Liver (tissue), 8 donors: ENCODE measurements at regions not wholly inside any gene's neighbourhood (a gene's known extent, or its start where the extent isn't known, plus 50 kb on each side); places are given as distances from the start of the nearest gene placed in this dataset.

Experiments
- DNase-seq: peaks from one replicate; pipeline ENCODE4 v3.0.0-alpha.2; 2017; ENCODE audit warnings: low spot score
- H3K27ac ChIP-seq, 2 donors: one replicate each; pipeline ENCODE4 v1.7.0; 2013; ENCODE audit warnings: inconsistent platforms in 2 of 2, low read length in 2 of 2, control low read depth in 1 of 2, low read depth in 1 of 2, mild to moderate bottlenecking in 1 of 2
- H3K27me3 ChIP-seq, 4 donors: one replicate each; pipeline versions ENCODE4 v1.6.1 to v1.7.0; 2013; ENCODE audit warnings: low read length in 3 of 4, inconsistent platforms in 1 of 4, mild to moderate bottlenecking in 1 of 4, moderate library complexity in 1 of 4; ENCODE audit not compliant: control insufficient read depth in 4 of 4, insufficient read depth in 4 of 4
- H3K36me3 ChIP-seq, 4 donors: one replicate each; pipeline versions ENCODE4 v1.6.1 to v1.7.0; 2013; ENCODE audit warnings: low read length in 3 of 4, mild to moderate bottlenecking in 3 of 4, low read depth in 1 of 4, moderate library complexity in 1 of 4; ENCODE audit not compliant: control insufficient read depth in 4 of 4, insufficient read depth in 3 of 4
- H3K4me1 ChIP-seq, 4 donors: one replicate each; pipeline versions ENCODE4 v1.6.1 to v1.7.0; 2013; ENCODE audit warnings: low read length in 3 of 4, mild to moderate bottlenecking in 3 of 4, moderate library complexity in 1 of 4; ENCODE audit not compliant: control insufficient read depth in 4 of 4, insufficient read depth in 4 of 4
- H3K4me3 ChIP-seq, 3 donors: one replicate each; pipeline versions ENCODE4 v1.6.1 to v1.7.0; 2013; ENCODE audit warnings: low read length in 3 of 3, control low read depth in 1 of 3, low read depth in 1 of 3, mild to moderate bottlenecking in 1 of 3
- H3K9ac ChIP-seq, 2 donors: one replicate each; pipeline ENCODE4 v1.7.0; 2013; ENCODE audit warnings: low read length in 2 of 2, mild to moderate bottlenecking in 2 of 2, moderate library complexity in 2 of 2, control low read depth in 1 of 2, low read depth in 1 of 2
- H3K9me3 ChIP-seq, 4 donors: one replicate each; pipeline versions ENCODE4 v1.6.1 to v1.7.0; 2013; ENCODE audit warnings: low read length in 3 of 4; ENCODE audit not compliant: control insufficient read depth in 4 of 4
- ATF3 ChIP-seq: IDR thresholded peaks from 2 replicates; pipeline ENCODE4 v1.6.1; 2016; ENCODE audit warnings: antibody characterized with exemption
- CTCF ChIP-seq: fragments of 150-350 bp; IDR thresholded peaks from 2 replicates; pipeline ENCODE4 v1.5.1; 2017; ENCODE audit warnings: improper control_type of control experiment, low read depth, low read length; ENCODE audit not compliant: missing input control
- EGR1 ChIP-seq, 2 donors: IDR thresholded peaks; 2 replicates each; pipeline ENCODE4 v1.6.1; 2016 to 2018; ENCODE audit warnings: antibody characterized with exemption in 2 of 2, low read depth in 2 of 2
- FOXA1 ChIP-seq: IDR thresholded peaks from 2 replicates; pipeline ENCODE4 v1.6.1; 2016; ENCODE audit warnings: antibody characterized with exemption
- FOXA2 ChIP-seq: IDR thresholded peaks from 2 replicates; pipeline ENCODE4 v1.6.1; 2016; ENCODE audit warnings: antibody characterized with exemption
- GABPA ChIP-seq, 2 donors: IDR thresholded peaks in 1 of 2; conservative IDR thresholded peaks in 1 of 2; 2 replicates each; pipeline ENCODE4 v1.6.1; 2016; ENCODE audit warnings: antibody characterized with exemption in 2 of 2, mild to moderate bottlenecking in 1 of 2, moderate library complexity in 1 of 2
- HNF4A ChIP-seq, 2 donors: conservative IDR thresholded peaks; 2 replicates each; pipeline ENCODE4 v1.6.1; 2016; ENCODE audit warnings: antibody characterized with exemption in 2 of 2, mild to moderate bottlenecking in 2 of 2
- HNF4G ChIP-seq: IDR thresholded peaks from 2 replicates; pipeline ENCODE4 v1.6.1; 2016; ENCODE audit warnings: antibody characterized with exemption
- JUND ChIP-seq, 2 donors: IDR thresholded peaks; 2 replicates each; pipeline ENCODE4 v1.6.1; 2016; ENCODE audit warnings: antibody characterized with exemption in 2 of 2
- MAX ChIP-seq: IDR thresholded peaks from 2 replicates; pipeline ENCODE4 v1.6.1; 2016; ENCODE audit warnings: antibody characterized with exemption
- NR2F2 ChIP-seq: IDR thresholded peaks from 2 replicates; pipeline ENCODE4 v1.6.1; 2016; ENCODE audit warnings: antibody characterized with exemption
- RAD21 ChIP-seq, 2 donors: IDR thresholded peaks; 2 replicates each; pipeline ENCODE4 v1.6.1; 2016; ENCODE audit warnings: antibody characterized with exemption in 2 of 2, mild to moderate bottlenecking in 2 of 2
- REST ChIP-seq: IDR thresholded peaks from 2 replicates; pipeline ENCODE4 v1.6.1; 2016; ENCODE audit warnings: antibody characterized with exemption, mild to moderate bottlenecking
- RXRA ChIP-seq, 2 donors: IDR thresholded peaks; 2 replicates each; pipeline ENCODE4 v1.6.1; 2017 to 2018; ENCODE audit warnings: antibody characterized with exemption in 2 of 2, mild to moderate bottlenecking in 1 of 2
- SP1 ChIP-seq: IDR thresholded peaks from 2 replicates; pipeline ENCODE4 v1.6.1; 2018; ENCODE audit warnings: antibody characterized with exemption, mild to moderate bottlenecking
- TAF1 ChIP-seq: conservative IDR thresholded peaks from 2 replicates; pipeline ENCODE4 v1.6.1; 2016; ENCODE audit warnings: antibody characterized with exemption, mild to moderate bottlenecking
- YY1 ChIP-seq: IDR thresholded peaks from 2 replicates; pipeline ENCODE4 v1.6.1; 2016; ENCODE audit warnings: antibody characterized with exemption, mild to moderate bottlenecking
- ZBTB33 ChIP-seq: IDR thresholded peaks from 2 replicates; pipeline ENCODE4 v1.6.1; 2016; ENCODE audit warnings: antibody characterized with exemption
- WGBS: extraction: QIAGEN DNeasy Blood & Tissue Kit; methylation state at CpG from one replicate; pipeline ENCODE4 v1.1.7; 2013; 5-methylcytosine and 5-hydroxymethylcytosine counted together
- donor health status: healthy.
- donor health status: healthy.
- donor health status: healthy.
- donor health status: healthy.
- donor health status: healthy.

GRCh38 chr6:139640921-139641320 is 266.5 kb upstream of the CITED2 start:
- no peaks in the 10 kb centered on the region for H3K4me1 ChIP-seq
- no peak overlapping the region for H3K27ac ChIP-seq
- 79% methylated on average over 4 of the region's 4 CpGs for WGBS
- H3K27me3 ChIP-seq, result no peaks in the 10 kb centered on the region
- no peak for DNase-seq
- no peaks in the 10 kb centered on the region for H3K9me3 ChIP-seq
- no peaks in the 10 kb centered on the region for H3K36me3 ChIP-seq
- no peak overlapping the region for H3K9ac ChIP-seq
- TF ChIP-seq ZBTB33, result no peak
- no peak overlapping the region for H3K4me3 ChIP-seq

- no peak for DNase-seq
- WGBS, result 81% methylated on average over 3 of the region's 3 CpGs
- TF ChIP-seq EGR1 (IDR thresholded peaks at IDR 0.05; ENCODE audit: low read depth in 2 of 2) (no peak), NR2F2 (no peak), TAF1 (no peak), SP1 (no peak), RXRA (IDR thresholded peaks at IDR 0.05) (no peak), MAX (no peak), ZBTB33 (no peak), JUND (IDR thresholded peaks at IDR 0.05) (no peak), FOXA1 (no peak), YY1 (no peak), HNF4A (conservative IDR thresholded peaks at IDR 0.05) (no peak), GABPA (IDR thresholded peaks at IDR 0.05 in 1 of 2, conservative IDR thresholded peaks at IDR 0.05 in 1 of 2) (no peak), ATF3 (no peak), REST (no peak), HNF4G (no peak), RAD21 (IDR thresholded peaks at IDR 0.05) (no peak), CTCF (no peak), FOXA2 (no peak)
Observed at GRCh38 chr6:139640448-139640847, 266.0 kb upstream of the CITED2 start.

More at GRCh38 chr6:139640448-139640847, 266.0 kb upstream of the CITED2 start:
- H3K4me1 ChIP-seq, result no peaks in the 10 kb centered on the region
- H3K27me3 ChIP-seq, result no peaks in the 10 kb centered on the region
- H3K9me3 ChIP-seq, result no peaks in the 10 kb centered on the region
- H3K4me3 ChIP-seq, result no peak overlapping the region
- no peak overlapping the region for H3K27ac ChIP-seq
- H3K9ac ChIP-seq, result no peak overlapping the region
- no peaks in the 10 kb centered on the region for H3K36me3 ChIP-seq
